Ectodermal cell (in vitro differentiated cells): ENCODE measurements at regions not wholly inside any gene's neighbourhood (a gene's known extent, or its start where the extent isn't known, plus 50 kb on each side); places are given as distances from the start of the nearest gene placed in this dataset.
"Not testable (repeated sequence)": the region's sequence is repeated elsewhere in the genome, so short reads cannot be mapped to it uniquely, and the experiment has no call there.

ENCODE experiments used
- H3K27ac ChIP-seq: 2 replicates; pipeline ENCODE4 v1.7.0; 2013; ENCODE audit warnings: mild to moderate bottlenecking, low read depth, low read length; ENCODE audit not compliant: insufficient read depth, poor library complexity, severe bottlenecking
- H3K27me3 ChIP-seq: 2 replicates; pipeline ENCODE4 v1.7.0; 2013; ENCODE audit warnings: mild to moderate bottlenecking, low read length; ENCODE audit not compliant: insufficient read depth, control insufficient read depth, poor library complexity, severe bottlenecking
- H3K36me3 ChIP-seq: one replicate; pipeline ENCODE4 v1.7.0; 2013; ENCODE audit warnings: low read length; ENCODE audit not compliant: control insufficient read depth, insufficient read depth
- H3K4me1 ChIP-seq: one replicate; pipeline ENCODE4 v1.7.0; 2013; ENCODE audit warnings: low read length; ENCODE audit not compliant: control insufficient read depth, insufficient read depth
- H3K4me3 ChIP-seq: 2 replicates; pipeline ENCODE4 v1.7.0; 2013; ENCODE audit warnings: low read depth, low read length, control low read depth; ENCODE audit not compliant: insufficient read depth
- H3K9me3 ChIP-seq: 2 replicates; pipeline ENCODE4 v1.7.0; 2013; ENCODE audit warnings: mild to moderate bottlenecking, low read length, moderate library complexity; ENCODE audit not compliant: control insufficient read depth
- WGBS, 2 experiments: methylation state at CpG; one replicate each; pipeline ENCODE4 v1.1.7; 2013; ENCODE audit warnings: missing lambda C conversion rate in 2 of 2; 5-methylcytosine and 5-hydroxymethylcytosine counted together

DNA sequence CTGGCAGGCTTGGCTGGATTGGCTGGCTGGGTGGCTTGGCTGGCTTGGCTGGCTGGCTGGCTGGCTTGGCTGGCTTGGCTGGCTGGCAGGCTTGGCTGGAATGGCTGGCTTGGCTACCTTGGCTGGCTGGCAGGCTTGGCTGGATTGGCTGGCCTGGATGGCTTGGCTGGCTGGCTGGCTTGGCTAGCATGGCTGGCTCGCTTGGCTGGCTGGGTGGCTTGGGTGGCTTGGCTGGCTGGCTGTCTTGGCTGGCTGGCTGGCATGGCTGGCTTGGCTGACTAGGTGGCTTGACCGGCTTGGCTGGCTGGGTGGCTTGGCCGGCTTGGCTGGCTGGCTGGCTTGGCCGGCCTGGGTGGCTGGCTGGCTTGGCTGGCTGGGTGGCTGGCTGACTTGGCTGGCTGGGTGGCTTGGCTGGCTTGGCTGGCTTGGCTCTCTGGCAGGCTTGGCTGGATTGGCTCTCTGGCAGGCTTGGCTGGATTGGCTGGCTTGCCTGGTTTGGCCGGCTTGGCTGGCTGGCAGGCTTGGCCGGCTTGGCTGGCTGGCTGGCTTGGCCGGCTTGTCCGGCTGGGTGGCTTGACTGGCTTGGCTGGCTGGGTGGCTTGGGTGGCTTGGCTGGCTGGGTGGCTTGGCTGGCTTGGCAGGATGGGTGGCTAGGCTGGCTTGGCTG lies 440.9 kb downstream of the GOLGA6L6 start:
- not testable (repeated sequence) for H3K27ac ChIP-seq, H3K9me3 ChIP-seq, H3K27me3 ChIP-seq, H3K36me3 ChIP-seq, H3K4me1 ChIP-seq, H3K4me3 ChIP-seq
- WGBS, 2 experiments: no CpG with 5 or more reads among the region's 8 CpGs

DNA sequence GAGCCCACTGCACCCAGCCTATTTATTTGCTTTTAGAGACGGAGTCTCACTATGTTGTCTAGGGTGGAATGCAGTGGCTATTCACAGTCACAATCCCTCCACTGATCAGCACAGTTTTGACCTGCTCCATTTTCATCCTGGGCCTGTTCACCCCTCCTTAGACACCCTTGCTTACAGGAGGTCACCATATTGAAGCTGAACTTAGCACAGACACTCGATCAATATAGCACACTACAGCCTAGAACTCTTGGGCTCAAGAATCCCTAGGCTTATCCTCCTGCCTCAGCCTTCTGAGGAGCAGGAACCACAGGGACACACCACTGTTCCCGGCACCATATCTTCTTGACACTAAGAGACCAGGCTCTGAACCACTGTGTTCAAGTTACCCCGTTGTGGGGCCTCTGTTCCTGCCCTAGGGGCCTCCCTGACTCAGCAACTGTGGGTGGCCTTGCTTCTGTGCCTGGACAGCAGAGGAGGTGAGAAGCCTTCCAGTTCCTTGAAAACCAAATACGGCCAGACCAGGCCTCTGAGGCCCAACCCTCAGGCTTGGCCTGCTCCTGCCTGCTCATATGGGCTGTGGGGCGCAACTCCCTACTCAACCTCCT lies 445.8 kb downstream of the GOLGA6L6 start:
- not testable (repeated sequence) for H3K4me3 ChIP-seq
- WGBS, 2 experiments: 52 to 86% methylated on average over 1 to 2 of the region's 6 CpGs

DNA sequence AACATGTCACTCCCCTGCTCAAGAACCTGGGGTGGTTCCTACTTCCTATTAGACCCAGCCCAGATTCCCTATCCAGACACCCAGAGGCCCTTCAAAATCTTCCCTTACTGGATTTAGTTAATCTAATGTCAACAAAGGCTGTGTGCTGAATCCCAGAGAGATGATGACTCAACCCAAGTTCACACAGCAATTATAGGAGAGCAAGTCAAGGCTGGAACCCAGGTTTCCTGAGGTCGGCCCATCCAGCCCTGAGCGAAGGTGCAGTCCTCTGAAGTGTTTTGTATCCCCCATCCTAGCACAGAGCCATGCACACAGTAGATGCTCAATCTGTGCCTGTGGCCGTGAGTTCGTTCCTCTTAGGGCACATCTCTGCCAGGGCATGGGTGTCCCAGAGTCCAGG lies 452.1 kb downstream of the GOLGA6L6 start:
- not testable (repeated sequence) for H3K9me3 ChIP-seq, H3K27ac ChIP-seq, H3K27me3 ChIP-seq, H3K4me3 ChIP-seq, H3K4me1 ChIP-seq, H3K36me3 ChIP-seq
- 77 to 90% methylated on average over 2 of the region's 4 CpGs for WGBS, 2 experiments

More for the DNA sequence above, 445.8 kb downstream of the GOLGA6L6 start:
- H3K4me1 ChIP-seq, H3K9me3 ChIP-seq, H3K27me3 ChIP-seq, H3K27ac ChIP-seq, H3K36me3 ChIP-seq: not testable (repeated sequence)

DNA sequence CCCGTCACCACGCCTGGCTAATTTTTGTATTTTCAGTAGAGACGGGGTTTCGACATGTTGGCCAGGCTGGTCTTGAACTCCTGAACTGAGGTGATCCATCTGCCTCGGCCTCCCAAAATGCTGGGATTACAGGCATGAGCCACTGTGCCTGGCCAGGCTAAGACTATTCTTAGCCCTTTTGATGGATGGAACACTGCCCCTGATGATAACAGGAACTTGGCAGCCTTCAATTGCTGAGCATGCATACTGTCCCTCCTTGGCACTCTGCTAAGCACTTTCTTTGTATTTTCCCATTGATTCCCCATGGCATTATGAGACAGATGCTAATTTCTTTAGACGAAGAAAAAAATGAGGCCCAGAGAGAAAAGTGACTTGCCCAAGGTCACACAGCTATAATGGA lies 457.6 kb downstream of the GOLGA6L6 start:
- not testable (repeated sequence) for H3K4me1 ChIP-seq, H3K36me3 ChIP-seq, H3K4me3 ChIP-seq, H3K27ac ChIP-seq, H3K9me3 ChIP-seq, H3K27me3 ChIP-seq
- no CpG with 5 or more reads among the region's 6 CpGs for WGBS, 2 experiments

DNA sequence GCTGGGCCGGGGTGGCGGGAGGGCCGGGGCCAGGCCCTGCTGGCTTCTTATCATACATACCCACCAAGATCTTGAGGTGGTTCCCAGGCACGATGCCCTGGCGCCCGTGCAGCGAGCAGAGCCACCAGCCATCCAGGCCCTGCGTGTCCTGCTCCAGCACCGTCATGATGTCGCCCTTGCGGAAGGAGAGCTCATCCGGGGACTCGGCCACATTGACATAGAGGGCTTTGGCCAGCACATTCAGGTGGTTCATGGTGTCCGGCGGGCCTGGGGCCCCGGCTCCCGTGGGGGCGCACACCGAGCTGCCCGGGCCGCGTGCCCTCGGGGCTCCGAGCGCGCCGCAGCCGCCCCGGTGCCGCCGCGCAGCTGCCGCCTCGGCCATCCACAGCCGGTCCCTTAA lies 467.5 kb downstream of the GOLGA6L6 start:
- H3K27me3 ChIP-seq, H3K4me3 ChIP-seq, H3K4me1 ChIP-seq, H3K9me3 ChIP-seq, H3K36me3 ChIP-seq, H3K27ac ChIP-seq: not testable (repeated sequence)
- 85 to 89% methylated on average over 15 to 16 of the region's 35 CpGs for WGBS, 2 experiments

DNA sequence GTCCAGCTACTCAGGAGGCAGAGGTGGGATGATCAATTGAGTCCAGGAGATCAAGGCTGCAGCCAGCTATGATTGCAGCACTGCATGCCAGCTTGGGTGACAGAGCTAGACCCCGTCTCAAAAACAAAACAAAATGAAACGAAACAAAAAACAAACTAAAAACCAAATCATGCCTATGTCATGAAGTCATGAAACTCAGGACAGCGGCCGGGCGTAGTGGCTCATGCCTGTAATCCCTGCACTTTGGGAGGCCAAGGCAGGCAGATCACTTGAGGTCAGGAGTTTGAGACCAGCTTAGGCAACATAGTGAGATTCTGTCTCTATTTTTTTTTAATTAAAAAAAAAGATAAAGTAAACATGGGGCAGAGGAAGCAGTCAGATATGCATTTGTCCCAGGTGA lies 472.6 kb downstream of the GOLGA6L6 start:
- not testable (repeated sequence) for H3K4me3 ChIP-seq, H3K27me3 ChIP-seq, H3K27ac ChIP-seq, H3K9me3 ChIP-seq, H3K36me3 ChIP-seq, H3K4me1 ChIP-seq
- WGBS, 2 experiments: 85 to 93% methylated on average over 3 of the region's 5 CpGs

DNA sequence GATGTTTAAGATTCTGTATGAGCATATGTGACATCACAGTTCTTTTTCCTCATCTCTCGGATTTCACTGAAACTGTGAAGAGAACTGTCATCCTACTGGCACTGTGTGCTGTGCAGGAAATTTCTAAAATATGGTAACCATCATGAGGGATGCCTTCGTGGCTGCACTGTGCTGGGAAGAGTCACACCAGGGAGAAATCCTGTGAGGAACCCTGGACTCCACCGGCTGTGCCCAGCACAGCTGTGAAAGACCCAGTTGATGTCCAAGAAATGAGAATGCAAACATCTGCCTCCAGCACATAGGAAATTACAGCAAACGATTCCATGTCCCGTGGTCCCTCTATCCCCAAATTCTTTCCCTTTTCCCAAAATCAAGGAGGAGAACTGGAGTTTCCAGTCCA lies 475.4 kb downstream of the GOLGA6L6 start:
- H3K36me3 ChIP-seq, H3K4me1 ChIP-seq, H3K27me3 ChIP-seq, H3K9me3 ChIP-seq, H3K27ac ChIP-seq, H3K4me3 ChIP-seq: not testable (repeated sequence)
- WGBS, 2 experiments: 48% methylated on average over 2 of the region's 5 CpGs

DNA sequence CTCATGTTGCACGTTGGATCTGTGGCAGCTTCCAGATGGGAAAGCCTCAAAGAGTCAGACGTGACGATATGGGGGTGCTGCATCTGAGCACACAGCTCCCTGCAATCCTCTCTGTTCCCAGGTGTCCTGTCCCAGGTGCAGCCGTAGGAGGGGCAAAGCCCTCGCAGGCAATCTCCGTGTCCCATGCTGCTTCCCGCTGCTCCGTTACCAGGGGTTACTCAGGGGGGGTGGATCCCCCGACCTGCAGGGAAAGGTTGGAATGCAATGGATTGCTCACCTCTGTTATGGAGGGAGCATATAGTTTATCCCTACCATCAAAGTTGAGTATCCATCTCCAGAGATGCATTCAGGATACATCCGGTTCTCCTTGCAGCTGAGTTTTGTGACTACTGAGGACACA lies 476.1 kb downstream of the GOLGA6L6 start:
- not testable (repeated sequence) for H3K9me3 ChIP-seq, H3K4me3 ChIP-seq, H3K27ac ChIP-seq, H3K4me1 ChIP-seq, H3K36me3 ChIP-seq, H3K27me3 ChIP-seq
- 85 to 94% methylated on average over 6 of the region's 10 CpGs for WGBS, 2 experiments

DNA sequence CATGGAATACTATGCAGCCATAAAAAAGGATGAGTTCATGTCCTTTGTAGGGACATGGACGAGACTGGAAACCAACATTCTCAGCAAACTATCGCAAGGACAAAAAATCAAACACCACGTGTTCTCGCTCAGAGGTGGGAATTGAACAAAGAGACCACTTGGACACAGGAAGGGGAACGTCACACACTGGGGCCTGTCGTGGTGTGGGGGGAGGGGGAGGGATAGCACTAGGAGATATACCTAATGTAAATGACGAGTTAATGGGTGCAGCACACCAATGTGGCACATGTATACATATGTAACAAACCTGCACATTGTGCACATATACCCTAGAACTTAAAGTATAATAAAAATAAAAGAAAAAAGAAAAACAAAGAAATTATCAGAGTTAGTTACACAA lies 478.4 kb downstream of the GOLGA6L6 start:
- not testable (repeated sequence) for H3K4me1 ChIP-seq, H3K27ac ChIP-seq, H3K27me3 ChIP-seq, H3K4me3 ChIP-seq, H3K9me3 ChIP-seq, H3K36me3 ChIP-seq
- WGBS, 2 experiments: 79 to 81% methylated on average over 5 of the region's 7 CpGs

DNA sequence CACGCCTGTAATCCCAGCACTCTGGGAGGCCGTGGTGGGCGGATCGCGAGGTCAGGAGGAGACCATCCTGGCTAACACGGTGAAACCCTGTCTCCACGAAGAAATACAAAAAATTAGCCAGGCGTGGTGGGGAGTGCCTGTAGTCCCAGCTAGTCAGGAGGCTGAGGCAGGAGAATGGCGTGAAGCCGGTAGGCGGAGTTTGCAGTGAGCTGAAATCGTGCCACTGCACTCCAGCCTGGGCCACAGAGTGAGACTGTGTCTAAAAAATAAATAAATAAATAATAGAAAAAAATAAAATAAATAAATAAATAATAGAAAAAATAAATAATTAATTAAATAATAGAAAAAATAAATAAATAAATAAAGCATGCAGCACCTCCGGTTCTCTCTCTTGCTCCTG lies 480.8 kb downstream of the GOLGA6L6 start:
- H3K36me3 ChIP-seq, H3K27ac ChIP-seq, H3K9me3 ChIP-seq, H3K4me1 ChIP-seq, H3K4me3 ChIP-seq, H3K27me3 ChIP-seq: not testable (repeated sequence)
- 81 to 93% methylated on average over 4 of the region's 13 CpGs for WGBS, 2 experiments

DNA sequence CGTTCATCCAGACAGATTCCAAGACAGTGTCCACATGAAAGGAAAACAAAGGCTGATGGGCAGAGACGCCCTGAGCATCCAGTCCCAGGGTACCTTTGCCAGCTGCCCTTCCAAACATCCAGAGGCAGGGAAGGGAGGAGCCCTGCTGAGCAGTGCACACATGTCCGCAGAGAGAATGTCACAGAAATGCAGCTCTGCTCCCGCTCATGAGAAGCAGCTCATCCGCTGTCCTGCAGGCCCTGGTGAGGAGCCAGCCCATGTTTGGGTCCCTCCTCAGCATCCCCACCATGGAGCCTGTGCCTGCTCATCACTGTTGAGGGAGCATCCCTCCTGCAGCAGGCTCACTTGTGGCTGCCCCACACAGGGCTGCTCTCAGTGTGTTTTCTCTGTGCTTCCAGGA lies 484.7 kb downstream of the GOLGA6L6 start:
- not testable (repeated sequence) for H3K4me3 ChIP-seq, H3K36me3 ChIP-seq, H3K9me3 ChIP-seq, H3K4me1 ChIP-seq, H3K27me3 ChIP-seq, H3K27ac ChIP-seq
- WGBS, 2 experiments: 57 to 64% methylated on average over 5 of the region's 5 CpGs
